Skeletal muscle cell (primary cell): ENCODE measurements at regions not wholly inside any gene's neighbourhood (a gene's known extent, or its start where the extent isn't known, plus 50 kb on each side); places are given as distances from the start of the nearest gene placed in this dataset.
A peak's percentile ranks its signal among the peaks of the same experiment; 100 is the strongest.

Experiments used
- DNase-seq: peaks from one replicate; pipeline ENCODE4 v3.0.0-alpha.2; 2010; ENCODE audit warnings: low read depth
- H3K4me3 ChIP-seq: 2 replicates; pipeline ENCODE4 v1.5.1; 2011; ENCODE audit warnings: low read depth, mild to moderate bottlenecking, control low read depth, low read length, moderate library complexity

DNA sequence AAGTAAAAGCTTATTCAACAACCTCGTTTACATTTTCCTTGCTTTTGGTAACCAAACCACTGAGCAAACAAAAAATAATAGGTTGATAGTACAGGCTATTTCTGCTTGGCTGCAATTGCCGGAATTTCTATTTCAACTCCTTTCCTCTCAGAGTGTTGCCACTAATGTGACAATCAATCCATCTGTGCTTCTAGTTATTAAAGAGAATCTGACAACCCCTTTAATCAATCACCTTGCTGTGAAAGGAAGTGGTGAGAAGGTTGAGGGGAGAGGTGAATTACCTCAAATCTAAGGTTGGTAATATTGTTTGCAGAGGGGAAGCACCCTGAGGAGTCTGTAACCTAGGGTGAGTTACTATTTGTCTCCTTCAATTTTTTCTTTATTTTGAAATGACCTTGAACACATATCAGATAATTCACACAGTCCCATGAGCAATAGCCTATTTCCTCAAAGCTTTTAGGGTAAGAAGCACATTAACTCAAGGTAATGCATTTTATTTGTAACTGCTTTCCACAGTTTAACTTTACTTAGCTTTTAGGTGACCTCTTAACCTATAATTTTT lies 603.4 kb downstream of the MMUT start:
- no peak for DNase-seq
- H3K4me3 ChIP-seq, result no peak overlapping the region

- no peak overlapping the region for H3K4me3 ChIP-seq
- no peak for DNase-seq
These were observed 617.8 kb downstream of the MMUT start for GRCh38 chr6:48845219-48845618.

- no peak for DNase-seq
- H3K4me3 ChIP-seq, result no peak overlapping the region
These were observed 618.4 kb downstream of the MMUT start for GRCh38 chr6:48844696-48845095.

GRCh38 chr6:48840896-48841295 lies 622.2 kb downstream of the MMUT start:
- DNase-seq, result no peak
- no peak overlapping the region for H3K4me3 ChIP-seq

GRCh38 chr6:48839206-48839605 lies 623.8 kb downstream of the MMUT start:
- no peak for DNase-seq
- no peak overlapping the region for H3K4me3 ChIP-seq

DNA sequence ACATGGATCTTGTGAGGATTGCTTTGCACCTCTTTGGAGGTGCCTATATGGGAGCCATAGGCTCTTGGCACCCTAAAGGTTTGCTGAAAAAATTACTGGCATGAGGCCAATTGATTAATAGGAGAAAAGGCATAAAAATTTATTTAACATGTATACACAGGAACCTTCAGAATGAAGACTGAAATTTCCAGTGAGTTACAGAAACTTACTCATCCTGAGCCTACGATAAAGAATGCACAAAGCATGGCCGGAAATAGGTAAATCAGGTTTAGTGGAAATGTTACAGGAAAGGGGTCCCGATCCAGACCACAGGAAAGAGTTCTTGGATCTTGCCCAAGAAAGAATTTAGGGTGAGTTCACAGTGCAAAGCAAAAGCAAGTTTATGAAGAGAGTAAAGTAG lies 625.3 kb downstream of the MMUT start:
- no peak overlapping the region for H3K4me3 ChIP-seq
- no peak for DNase-seq

DNA sequence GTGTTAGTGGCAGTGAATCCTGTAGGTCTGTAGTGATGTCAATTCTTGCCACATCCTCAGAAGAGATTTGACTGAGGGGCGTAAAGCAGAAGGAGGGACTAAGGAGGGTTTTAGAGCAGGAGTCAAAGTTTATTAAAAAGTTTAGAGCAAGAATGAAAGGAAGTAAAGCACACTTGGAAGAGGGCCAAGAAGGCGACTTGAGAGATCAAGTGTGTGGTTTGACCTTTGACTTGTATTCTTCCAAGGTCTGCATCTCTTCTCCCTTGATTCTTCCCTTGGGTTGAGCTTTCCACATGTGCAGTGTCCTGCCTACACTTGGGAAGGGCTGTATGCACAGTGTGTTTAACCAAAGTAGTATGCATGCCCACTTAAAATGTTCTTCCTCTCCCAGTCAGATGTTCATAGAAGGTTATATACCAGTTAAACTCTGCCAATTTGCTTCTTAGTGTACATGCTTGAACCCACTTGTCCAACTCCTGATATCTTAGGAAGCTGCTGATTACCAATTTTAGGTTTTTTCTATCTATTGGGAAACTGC lies 627.6 kb downstream of the MMUT start:
- DNase-seq, result no peak
- no peak overlapping the region for H3K4me3 ChIP-seq

GRCh38 chr6:48834706-48835105 lies 628.3 kb downstream of the MMUT start:
- H3K4me3 ChIP-seq, result no peak overlapping the region
- DNase-seq, result peak; percentile 31

- H3K4me3 ChIP-seq, result no peak overlapping the region
- no peak for DNase-seq
These were observed 629.1 kb downstream of the MMUT start for GRCh38 chr6:48833916-48834315.

- no peak overlapping the region for H3K4me3 ChIP-seq
- peak; percentile 83 for DNase-seq
These were observed 636.0 kb downstream of the MMUT start for GRCh38 chr6:48826901-48827701.

DNA sequence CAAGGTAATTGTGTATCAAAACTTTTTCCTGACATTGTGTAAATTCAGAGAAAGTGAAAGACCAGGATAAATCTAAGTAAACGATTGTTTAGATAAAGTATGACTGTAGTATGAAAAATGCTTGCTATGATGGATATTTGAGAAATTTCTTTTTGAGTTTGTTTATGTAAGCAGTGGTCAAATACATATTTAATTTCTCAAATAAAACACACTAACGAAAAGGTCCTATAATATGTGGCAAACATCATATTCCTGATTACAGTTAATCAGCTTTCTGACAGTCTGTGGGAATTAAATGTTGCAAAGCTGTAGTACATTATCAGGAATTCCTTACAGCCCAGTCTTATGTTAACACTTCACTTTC lies 636.9 kb downstream of the MMUT start:
- H3K4me3 ChIP-seq, result no peak overlapping the region
- no peak for DNase-seq

DNA sequence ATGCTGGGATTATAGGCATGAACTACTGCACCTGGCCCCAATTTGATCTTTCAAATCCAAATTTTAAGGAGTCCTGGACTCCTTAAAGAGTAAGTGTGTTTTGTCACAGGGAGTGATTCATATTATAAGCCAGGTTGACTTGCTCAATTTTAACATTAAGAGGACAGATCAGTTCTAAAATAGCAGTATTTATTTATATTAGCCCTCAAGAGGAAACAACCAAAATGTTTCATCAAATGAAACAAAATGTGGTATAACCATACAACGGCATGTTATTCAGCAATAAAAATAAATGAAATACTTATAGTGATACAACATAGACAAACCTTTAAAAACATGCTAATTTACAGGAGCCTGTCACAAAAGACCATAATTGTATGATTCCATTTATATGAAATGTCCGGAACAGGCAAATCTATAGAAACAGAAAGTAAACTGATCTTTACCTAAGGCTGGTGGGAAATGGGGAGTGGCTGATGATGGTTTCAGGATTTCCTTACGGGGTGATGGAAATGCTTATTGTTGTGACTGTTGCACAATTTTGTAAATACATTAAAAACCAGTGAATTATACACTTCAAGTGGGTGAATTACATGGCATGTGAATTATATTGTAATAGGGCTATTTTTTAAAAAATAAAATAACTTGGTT lies 637.4 kb downstream of the MMUT start:
- no peak overlapping the region for H3K4me3 ChIP-seq
- DNase-seq, result no peak

GRCh38 chr6:48818052-48818412 lies 645.0 kb downstream of the MMUT start:
- no peak overlapping the region for H3K4me3 ChIP-seq
- no peak for DNase-seq

DNA sequence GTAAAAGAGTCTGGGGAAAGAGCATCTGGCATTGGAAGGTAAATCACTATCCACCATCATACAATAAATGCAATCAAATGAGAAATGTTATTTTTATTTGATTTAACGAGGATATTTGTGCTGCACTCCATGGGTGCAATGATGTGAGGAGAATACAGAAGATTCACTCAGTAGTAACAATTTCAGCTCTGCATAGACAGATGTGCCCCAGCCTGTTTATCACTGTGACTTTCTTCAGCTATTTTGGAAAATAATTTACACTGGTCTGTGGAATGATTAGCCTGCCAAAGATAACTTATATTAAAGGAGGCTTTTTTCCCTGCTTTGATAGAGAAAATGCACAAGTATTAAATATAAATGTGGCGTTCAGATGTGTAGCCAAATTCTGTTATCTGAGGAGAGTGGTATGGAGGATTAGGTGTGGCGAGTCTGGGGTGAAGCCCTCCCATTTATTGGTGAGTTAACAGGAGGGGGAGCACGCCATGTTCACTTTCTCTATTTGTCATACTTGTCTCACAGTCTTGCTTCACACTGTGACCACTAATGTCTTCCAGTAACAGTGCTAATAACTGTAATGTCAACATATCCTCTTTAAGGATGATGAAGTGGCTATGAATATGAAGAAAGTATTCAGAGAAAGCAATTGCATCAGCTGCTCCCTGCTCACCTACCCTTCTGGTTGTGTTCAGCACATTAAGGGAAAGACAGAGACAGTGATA lies 645.6 kb downstream of the MMUT start:
- DNase-seq, result peak; percentile 46

GRCh38 chr6:48814957-48815356 lies 648.1 kb downstream of the MMUT start:
- no peak for DNase-seq
- H3K4me3 ChIP-seq, result no peak overlapping the region

More for the DNA sequence above, 645.6 kb downstream of the MMUT start:
- H3K4me3 ChIP-seq, result no peak overlapping the region

- H3K4me3 ChIP-seq, result no peak overlapping the region
- DNase-seq, result no peak
These were observed 649.2 kb downstream of the MMUT start for GRCh38 chr6:48813836-48814235.

- DNase-seq, result no peak
- H3K4me3 ChIP-seq, result no peak overlapping the region
These were observed 653.4 kb downstream of the MMUT start for GRCh38 chr6:48809700-48810099.

DNA sequence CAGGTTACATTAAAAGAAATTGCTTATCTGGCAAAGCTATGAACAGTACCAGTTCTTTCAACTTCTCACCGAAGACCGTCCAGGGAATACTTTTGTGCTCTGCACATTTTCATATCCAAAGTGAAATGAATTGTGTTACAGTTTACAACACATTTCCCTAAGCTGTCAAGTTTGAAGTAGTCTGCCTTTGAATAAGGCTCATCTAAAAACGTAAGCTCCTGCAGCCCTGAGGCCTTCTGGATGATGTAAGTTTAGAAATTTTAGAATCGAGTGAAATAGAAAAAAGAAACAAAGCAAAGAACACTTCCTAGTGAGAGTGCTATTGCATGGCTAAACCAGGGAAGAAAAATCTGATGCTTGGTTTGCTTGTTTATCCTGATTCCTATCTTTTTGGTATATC lies 653.8 kb downstream of the MMUT start:
- DNase-seq, result no peak

DNA sequence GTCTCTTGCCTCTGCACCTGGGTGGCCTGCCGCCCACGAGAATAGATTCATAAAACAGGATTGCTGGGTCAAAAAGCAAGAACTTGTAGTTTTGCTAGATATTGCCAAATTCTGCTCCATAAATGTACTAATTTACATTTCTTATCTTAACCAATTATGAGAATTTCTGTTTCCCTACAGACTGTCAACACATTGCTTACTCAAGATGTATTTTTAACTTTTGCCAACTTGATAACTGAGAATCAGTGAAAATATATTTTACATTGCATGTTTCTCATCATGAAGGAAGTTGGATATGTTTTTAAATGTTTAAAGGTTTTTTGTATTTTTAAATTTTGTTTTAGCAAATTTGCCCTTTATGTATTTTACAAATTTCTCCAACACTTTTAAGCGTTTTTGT lies 664.8 kb downstream of the MMUT start:
- H3K4me3 ChIP-seq, result no peak overlapping the region
- DNase-seq, result no peak

More for the DNA sequence above, 653.8 kb downstream of the MMUT start:
- H3K4me3 ChIP-seq, result no peak overlapping the region

GRCh38 chr6:48782225-48782624 lies 671.2 kb upstream of the PTCHD4 start:
- no peak for DNase-seq

More at GRCh38 chr6:48782225-48782624, 671.2 kb upstream of the PTCHD4 start:
- no peak overlapping the region for H3K4me3 ChIP-seq
